Osteoblast (primary cell): ENCODE measurements at regions not wholly inside any gene's neighbourhood (a gene's known extent, or its start where the extent isn't known, plus 50 kb on each side); places are given as distances from the start of the nearest gene placed in this dataset.

Source experiments
- DNase-seq: peaks from one replicate; pipeline ENCODE4 v3.0.0; 2011; ENCODE audit warnings: low spot score, mixed read lengths; ENCODE audit not compliant: insufficient read length; ENCODE audit errors: missing footprints
- H2AFZ ChIP-seq: 2 replicates; pipeline ENCODE4 v1.6.0; 2011; ENCODE audit warnings: mild to moderate bottlenecking, low read length
- H3K27ac ChIP-seq: 2 replicates; pipeline ENCODE4 v1.5.1; 2011; ENCODE audit warnings: mild to moderate bottlenecking, low read depth, low read length, moderate library complexity
- H3K27me3 ChIP-seq: 2 replicates; pipeline ENCODE4 v1.6.0; 2012; ENCODE audit warnings: mild to moderate bottlenecking, control low read depth, inconsistent platforms, low read length, moderate library complexity; ENCODE audit not compliant: insufficient read depth
- H3K36me3 ChIP-seq: 2 replicates; pipeline ENCODE4 v1.5.1; 2011; ENCODE audit warnings: mild to moderate bottlenecking, low read length, control low read depth, moderate library complexity; ENCODE audit not compliant: insufficient read depth
- H3K4me1 ChIP-seq: 2 replicates; pipeline ENCODE4 v1.5.1; 2011; ENCODE audit warnings: mild to moderate bottlenecking, low read length, control low read depth, moderate library complexity; ENCODE audit not compliant: insufficient read depth
- H3K4me2 ChIP-seq: 2 replicates; pipeline ENCODE4 v1.6.0; 2011; ENCODE audit warnings: mild to moderate bottlenecking, low read length; ENCODE audit not compliant: insufficient read depth
- H3K4me3 ChIP-seq: fragments of 200-600 bp; sonication (generic); 3 replicates; pipeline ENCODE4 v1.5.1; 2012; ENCODE audit warnings: mild to moderate bottlenecking, low read length, inconsistent platforms; ENCODE audit not compliant: insufficient read depth
- H3K79me2 ChIP-seq: 2 replicates; pipeline ENCODE4 v1.6.0; 2012; ENCODE audit warnings: mild to moderate bottlenecking, low read length, control low read depth, inconsistent platforms; ENCODE audit not compliant: insufficient read depth
- H3K9me3 ChIP-seq: 2 replicates; pipeline ENCODE4 v1.5.1; 2011; ENCODE audit warnings: low read depth, low read length, control low read depth
- H4K20me1 ChIP-seq: 2 replicates; pipeline ENCODE4 v1.6.0; 2012; ENCODE audit warnings: mild to moderate bottlenecking, low read length, control low read depth; ENCODE audit not compliant: insufficient read depth
- TF ChIP-seq, protein P1 (sequence below): IDR thresholded peaks from 2 replicates; pipeline ENCODE4 v1.5.1; 2011; ENCODE audit warnings: mild to moderate bottlenecking, low read depth, low read length, moderate library complexity; ENCODE audit errors: extremely low read depth

DNA sequence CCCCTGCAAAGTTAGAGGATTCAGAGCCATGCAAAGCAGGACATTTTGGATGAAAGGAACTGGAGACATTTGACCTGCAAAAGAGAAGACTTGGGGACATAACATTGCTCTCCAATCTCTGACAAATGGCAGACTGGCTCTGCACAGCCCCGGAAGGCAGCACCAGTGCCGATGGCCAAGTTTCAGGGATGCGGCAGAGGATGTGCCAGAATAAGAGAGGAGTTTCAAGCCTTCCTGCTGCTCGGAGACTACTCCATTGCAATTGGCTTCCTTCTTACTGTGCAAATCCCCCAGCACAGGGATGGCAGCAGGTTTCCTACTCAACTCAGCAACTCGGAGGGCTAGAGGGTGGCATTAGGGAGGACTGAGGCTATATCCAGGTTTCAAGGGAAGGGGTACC, 268.8 kb upstream of the ZMIZ1 start:
- Histone ChIP-seq H3K4me3 (no peak overlapping the region), H4K20me1 (no peaks in the 10 kb centered on the region), H2AFZ (no peak overlapping the region), H3K27me3 (peaks cover 65% of the 10 kb centered on the region), H3K4me2 (no peak overlapping the region), H3K36me3 (no peaks in the 10 kb centered on the region), H3K79me2 (no peaks in the 10 kb centered on the region), H3K4me1 (peaks cover 4% of the 10 kb centered on the region), H3K27ac (no peak overlapping the region), H3K9me3 (no peaks in the 10 kb centered on the region)
- TF ChIP-seq, protein P1, sequence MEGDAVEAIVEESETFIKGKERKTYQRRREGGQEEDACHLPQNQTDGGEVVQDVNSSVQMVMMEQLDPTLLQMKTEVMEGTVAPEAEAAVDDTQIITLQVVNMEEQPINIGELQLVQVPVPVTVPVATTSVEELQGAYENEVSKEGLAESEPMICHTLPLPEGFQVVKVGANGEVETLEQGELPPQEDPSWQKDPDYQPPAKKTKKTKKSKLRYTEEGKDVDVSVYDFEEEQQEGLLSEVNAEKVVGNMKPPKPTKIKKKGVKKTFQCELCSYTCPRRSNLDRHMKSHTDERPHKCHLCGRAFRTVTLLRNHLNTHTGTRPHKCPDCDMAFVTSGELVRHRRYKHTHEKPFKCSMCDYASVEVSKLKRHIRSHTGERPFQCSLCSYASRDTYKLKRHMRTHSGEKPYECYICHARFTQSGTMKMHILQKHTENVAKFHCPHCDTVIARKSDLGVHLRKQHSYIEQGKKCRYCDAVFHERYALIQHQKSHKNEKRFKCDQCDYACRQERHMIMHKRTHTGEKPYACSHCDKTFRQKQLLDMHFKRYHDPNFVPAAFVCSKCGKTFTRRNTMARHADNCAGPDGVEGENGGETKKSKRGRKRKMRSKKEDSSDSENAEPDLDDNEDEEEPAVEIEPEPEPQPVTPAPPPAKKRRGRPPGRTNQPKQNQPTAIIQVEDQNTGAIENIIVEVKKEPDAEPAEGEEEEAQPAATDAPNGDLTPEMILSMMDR = no peak
- no peak for DNase-seq

DNA sequence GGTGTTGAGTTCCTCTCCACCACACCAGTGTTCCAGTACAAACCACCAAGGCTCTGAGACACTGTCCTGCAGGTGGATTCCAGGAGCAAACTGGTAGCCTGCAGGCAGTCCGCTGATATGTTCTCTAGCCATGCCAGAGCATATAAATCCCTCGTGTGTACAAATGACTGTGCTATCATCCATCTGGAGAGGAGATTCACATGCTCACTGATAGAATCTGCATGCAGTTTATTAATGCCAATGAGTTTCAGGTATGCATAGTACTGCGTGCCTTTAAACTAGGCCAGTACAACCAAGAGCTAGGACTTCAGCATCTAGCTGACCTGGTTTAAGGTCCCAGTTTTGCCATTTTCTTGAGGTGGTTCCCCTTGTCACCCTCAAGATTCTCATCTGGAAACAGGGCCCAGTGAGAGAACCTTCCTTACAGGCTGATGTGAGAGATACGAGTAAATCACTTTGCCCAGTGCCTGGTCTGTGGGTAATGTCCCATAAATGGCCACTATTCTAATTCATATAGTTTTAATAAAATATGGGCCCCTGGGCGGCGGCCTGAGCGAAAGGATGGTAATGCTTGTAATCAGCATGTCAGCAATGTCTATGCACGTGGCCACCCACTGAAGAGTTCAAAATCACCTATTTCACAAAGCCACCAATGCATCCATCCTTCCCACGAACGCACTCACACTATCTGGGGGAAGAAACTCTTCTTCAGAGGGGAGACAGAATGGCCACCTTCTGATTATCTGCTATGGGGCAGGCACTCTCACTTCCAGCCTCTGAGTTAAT, 268.0 kb upstream of the ZMIZ1 start:
- Histone ChIP-seq H3K36me3 (no peaks in the 10 kb centered on the region), H4K20me1 (no peaks in the 10 kb centered on the region), H2AFZ (no peak overlapping the region), H3K79me2 (no peaks in the 10 kb centered on the region), H3K4me3 (no peak overlapping the region), H3K27ac (no peak overlapping the region), H3K4me1 (peaks cover 11% of the 10 kb centered on the region), H3K4me2 (no peak overlapping the region), H3K9me3 (no peaks in the 10 kb centered on the region), H3K27me3 (peaks cover 57% of the 10 kb centered on the region)
- TF ChIP-seq, protein P1 = no peak
- no peak for DNase-seq

- TF ChIP-seq, protein P1 = no peak
- H3K79me2 ChIP-seq = no peaks in the 10 kb centered on the region
- H2AFZ ChIP-seq = no peak overlapping the region
- H3K27ac ChIP-seq = no peak overlapping the region
- peaks cover 42% of the 10 kb centered on the region for H3K27me3 ChIP-seq
- H3K36me3 ChIP-seq = no peaks in the 10 kb centered on the region
- DNase-seq = no peak
- H3K4me3 ChIP-seq = no peak overlapping the region
- no peak overlapping the region for H3K4me2 ChIP-seq
- no peaks in the 10 kb centered on the region for H4K20me1 ChIP-seq
- H3K4me1 ChIP-seq = peaks cover 15% of the 10 kb centered on the region
- no peaks in the 10 kb centered on the region for H3K9me3 ChIP-seq
Measured at GRCh38 chr10:78802431-78802830, 266.3 kb upstream of the ZMIZ1 start.

GRCh38 chr10:78802866-78803265, 265.9 kb upstream of the ZMIZ1 start:
- DNase-seq = peak; percentile 88
- Histone ChIP-seq H2AFZ (no peak overlapping the region), H3K27me3 (peaks cover 41% of the 10 kb centered on the region), H3K9me3 (no peaks in the 10 kb centered on the region), H4K20me1 (no peaks in the 10 kb centered on the region), H3K36me3 (no peaks in the 10 kb centered on the region), H3K4me2 (no peak overlapping the region), H3K4me3 (no peak overlapping the region), H3K27ac (no peak overlapping the region), H3K79me2 (no peaks in the 10 kb centered on the region), H3K4me1 (peaks cover 15% of the 10 kb centered on the region)
- TF ChIP-seq, protein P1 = no peak
